ENCODE measurements at regions not wholly inside any gene's neighbourhood (a gene's known extent, or its start where the extent isn't known, plus 50 kb on each side); places are given as distances from the start of the nearest gene placed in this dataset.

- H3K4me3 ChIP-seq (ENCODE audit: low read depth, low read length): no peak overlapping the region
- in situ Hi-C loops (cut with HindIII; ENCODE audit: low sequenced_read_pairs): no loop called here
Measured at GRCh38 chr5:115460472-115460871, 84.1 kb downstream of the FEM1C start.

GRCh38 chr5:115459855-115460341 lies 84.7 kb downstream of the FEM1C start:
- no peak for DNase-seq (ENCODE audit: low read depth)
- H3K4me3 ChIP-seq (ENCODE audit: low read depth, low read length): no peak overlapping the region
- in situ Hi-C loops (cut with HindIII; ENCODE audit: low sequenced_read_pairs): no loop called here
- no peak for TF ChIP-seq CTCF (IDR thresholded peaks at IDR 0.05; ENCODE audit: low read depth, low read length, missing control alignments)

More at GRCh38 chr5:115460472-115460871, 84.1 kb downstream of the FEM1C start:
- TF ChIP-seq CTCF (IDR thresholded peaks at IDR 0.05; ENCODE audit: low read depth, low read length, missing control alignments): no peak
- DNase-seq (ENCODE audit: low read depth): no peak

- H3K4me3 ChIP-seq (ENCODE audit: low read depth, low read length): no peak overlapping the region
- DNase-seq (ENCODE audit: low read depth): no peak
- TF ChIP-seq CTCF (IDR thresholded peaks at IDR 0.05; ENCODE audit: low read depth, low read length, missing control alignments): no peak
- in situ Hi-C loops (cut with HindIII; ENCODE audit: low sequenced_read_pairs): no loop called here
Measured at GRCh38 chr5:115458416-115458815, 86.2 kb downstream of the FEM1C start.

- no peak overlapping the region for H3K4me3 ChIP-seq (ENCODE audit: low read depth, low read length)
- in situ Hi-C loops (cut with HindIII; ENCODE audit: low sequenced_read_pairs): no loop called here
- no peak for DNase-seq (ENCODE audit: low read depth)
- TF ChIP-seq CTCF (IDR thresholded peaks at IDR 0.05; ENCODE audit: low read depth, low read length, missing control alignments): no peak
Measured at GRCh38 chr5:115458003-115458409, 86.6 kb downstream of the FEM1C start.

- H3K4me3 ChIP-seq (ENCODE audit: low read depth, low read length): no peak overlapping the region
- in situ Hi-C loops (cut with HindIII; ENCODE audit: low sequenced_read_pairs): no loop called here
- no peak for DNase-seq (ENCODE audit: low read depth)
- no peak for TF ChIP-seq CTCF (IDR thresholded peaks at IDR 0.05; ENCODE audit: low read depth, low read length, missing control alignments)
Measured at GRCh38 chr5:115457571-115457970, 87.0 kb downstream of the FEM1C start.

- in situ Hi-C loops (cut with HindIII; ENCODE audit: low sequenced_read_pairs): no loop called here
- no peak for TF ChIP-seq CTCF (IDR thresholded peaks at IDR 0.05; ENCODE audit: low read depth, low read length, missing control alignments)
- H3K4me3 ChIP-seq (ENCODE audit: low read depth, low read length): no peak overlapping the region
- DNase-seq (ENCODE audit: low read depth): no peak
Measured at GRCh38 chr5:115456539-115457040, 88.0 kb downstream of the FEM1C start.

Measured in astrocyte of the cerebellum (primary cell).